GM12891 (cell line): ENCODE measurements at regions not wholly inside any gene's neighbourhood (a gene's known extent, or its start where the extent isn't known, plus 50 kb on each side); places are given as distances from the start of the nearest gene placed in this dataset.
"Not testable (repeated sequence)": the region's sequence is repeated elsewhere in the genome, so short reads cannot be mapped to it uniquely, and the experiment has no call there.

Experiments
- POLR2A ChIP-seq: IDR thresholded peaks from 2 replicates; pipeline ENCODE4 v1.6.1; 2011; ENCODE audit warnings: low read depth, low read length, control low read depth
- POLR2AphosphoS5 ChIP-seq: IDR thresholded peaks from 2 replicates; pipeline ENCODE4 v1.6.1; 2011; ENCODE audit warnings: low read depth, low read length, control low read depth
- SPI1 ChIP-seq: IDR thresholded peaks from 2 replicates; pipeline ENCODE4 v1.6.1; 2011; ENCODE audit warnings: low read depth, low read length, control low read depth
- TAF1 ChIP-seq: IDR thresholded peaks from 2 replicates; pipeline ENCODE4 v1.6.1; 2011; ENCODE audit warnings: low read depth, low read length, control low read depth

DNA sequence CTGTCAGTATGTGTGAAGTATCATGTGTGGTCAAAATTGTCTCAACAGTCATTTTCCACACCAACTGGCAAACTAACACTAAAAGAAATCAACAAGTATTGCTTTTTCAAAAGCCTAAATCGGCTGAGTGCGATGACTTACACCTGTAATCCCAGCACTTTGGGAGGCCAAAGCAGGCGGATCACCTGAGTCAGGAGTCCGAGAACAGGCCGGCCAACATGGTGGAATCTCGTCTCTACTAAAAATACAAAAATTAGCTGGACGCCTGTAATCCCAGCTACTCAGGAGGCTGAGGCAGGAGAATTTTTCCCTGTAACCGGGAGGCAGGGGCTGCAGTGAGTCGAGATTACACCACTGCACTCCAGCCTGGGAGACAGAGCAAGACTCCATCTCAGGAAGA is 100.3 kb upstream of the METTL9 start:
- not testable (repeated sequence) for TF ChIP-seq POLR2A, SPI1, TAF1, POLR2AphosphoS5
